ENCODE measurements at regions not wholly inside any gene's neighbourhood (a gene's known extent, or its start where the extent isn't known, plus 50 kb on each side); places are given as distances from the start of the nearest gene placed in this dataset.

GRCh38 chr6:169044381-169045230 is 209.0 kb downstream of the THBS2 start:
- no peak for TF ChIP-seq RAD21 (IDR thresholded peaks at IDR 0.05; ENCODE audit: low read depth)
- TF ChIP-seq YY1 (IDR thresholded peaks at IDR 0.05; ENCODE audit: low read depth), result no peak
- no peak for TF ChIP-seq REST (IDR thresholded peaks at IDR 0.05; ENCODE audit: low read depth)
- no peak for TF ChIP-seq EGR1 (IDR thresholded peaks at IDR 0.05)
- no peak for TF ChIP-seq MAX (IDR thresholded peaks at IDR 0.05)
- no peak for TF ChIP-seq TEAD4 (IDR thresholded peaks at IDR 0.05)
- no peak for TF ChIP-seq TAF1 (IDR thresholded peaks at IDR 0.05; ENCODE audit: low read depth)
